HEK293T (cell line): ENCODE measurements at regions not wholly inside any gene's neighbourhood (a gene's known extent, or its start where the extent isn't known, plus 50 kb on each side); places are given as distances from the start of the nearest gene placed in this dataset.

Source experiments
- BHLHE40 ChIP-seq: fragments of 450-650 bp; IDR thresholded peaks from 2 replicates; pipeline ENCODE4 v1.6.1; 2016; ENCODE audit warnings: mild to moderate bottlenecking, moderate library complexity, borderline replicate concordance
- CTBP1 ChIP-seq: fragments of 450-650 bp; IDR thresholded peaks from 2 replicates; pipeline ENCODE4 v1.6.1; 2016; ENCODE audit warnings: borderline replicate concordance
- ELF4 ChIP-seq: fragments of 450-650 bp; IDR thresholded peaks from 2 replicates; pipeline ENCODE4 v1.6.1; 2017; ENCODE audit warnings: antibody characterized with exemption
- FOXA1 ChIP-seq: fragments of 450-650 bp; IDR thresholded peaks from 2 replicates; pipeline ENCODE4 v1.6.1; 2016; ENCODE audit warnings: mild to moderate bottlenecking
- FOXK2 ChIP-seq: fragments of 450-650 bp; IDR thresholded peaks from 2 replicates; pipeline ENCODE4 v1.6.1; 2016; ENCODE audit warnings: mild to moderate bottlenecking
- FOXM1 ChIP-seq: fragments of 450-650 bp; IDR thresholded peaks from 2 replicates; pipeline ENCODE4 v1.6.1; 2017; ENCODE audit warnings: mild to moderate bottlenecking, borderline replicate concordance
- HDGF ChIP-seq: fragments of 450-650 bp; IDR thresholded peaks from 2 replicates; pipeline ENCODE4 v1.6.1; 2017; ENCODE audit warnings: antibody characterized with exemption, borderline replicate concordance
- L3MBTL2 ChIP-seq: fragments of 450-650 bp; conservative IDR thresholded peaks from 2 replicates; pipeline ENCODE4 v1.6.1; 2016; ENCODE audit warnings: mild to moderate bottlenecking
- LEF1 ChIP-seq: fragments of 450-650 bp; IDR thresholded peaks from 2 replicates; pipeline ENCODE4 v1.6.1; 2017; ENCODE audit warnings: mild to moderate bottlenecking, borderline replicate concordance
- PKNOX1 ChIP-seq: fragments of 450-650 bp; IDR thresholded peaks from 2 replicates; pipeline ENCODE4 v1.6.1; 2016
- SP1 ChIP-seq: fragments of 450-650 bp; IDR thresholded peaks from 2 replicates; pipeline ENCODE4 v1.6.1; 2017
- SUZ12 ChIP-seq: fragments of 450-650 bp; IDR thresholded peaks from 2 replicates; pipeline ENCODE4 v1.6.1; 2016; ENCODE audit warnings: mild to moderate bottlenecking
- TARDBP ChIP-seq: fragments of 450-650 bp; IDR thresholded peaks from 2 replicates; pipeline ENCODE4 v1.6.1; 2016

DNA sequence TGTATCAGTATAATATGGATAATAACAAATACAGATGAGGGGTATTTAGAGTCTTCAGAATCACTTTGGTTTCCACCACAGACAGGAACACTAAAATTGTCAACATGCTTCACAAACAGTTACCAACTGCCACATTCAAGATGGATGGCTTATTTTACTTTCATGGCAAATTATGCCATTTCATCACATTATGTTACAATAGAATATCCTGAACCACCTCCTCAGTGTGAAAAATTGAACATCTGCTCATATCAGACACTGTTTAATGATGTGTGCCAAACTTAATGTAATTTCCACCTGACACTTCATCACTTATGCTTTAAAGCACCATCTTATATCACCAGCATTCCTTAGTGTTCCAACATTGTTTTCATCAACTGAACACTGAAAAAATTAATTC is 357.4 kb downstream of the KCNN2 start:
- TF ChIP-seq SUZ12 (no peak), FOXK2 (no peak), FOXM1 (no peak), SP1 (no peak), LEF1 (no peak), FOXA1 (no peak), PKNOX1 (no peak), BHLHE40 (no peak), TARDBP (no peak), CTBP1 (no peak), ELF4 (no peak), L3MBTL2 (no peak), HDGF (no peak)
